Peyer's patch (tissue), 4 donors: ENCODE measurements at regions not wholly inside any gene's neighbourhood (a gene's known extent, or its start where the extent isn't known, plus 50 kb on each side); places are given as distances from the start of the nearest gene placed in this dataset.

Experiments used
- DNase-seq, 3 donors: peaks; one replicate each; pipeline ENCODE4 v3.0.0-alpha.2; 2017 to 2019
- H3K27ac ChIP-seq, 4 donors: fragments of 200-600 bp; sonication (generic); one replicate each; pipeline ENCODE4 v1.5.1; 2016 to 2019
- H3K27me3 ChIP-seq, 2 donors: fragments of 200-600 bp; sonication (generic); one replicate each; pipeline ENCODE4 v1.5.1; 2019
- H3K36me3 ChIP-seq, 3 donors: fragments of 200-600 bp; sonication (generic); one replicate each; pipeline ENCODE4 v1.5.1; 2016 to 2019
- H3K4me1 ChIP-seq, 4 donors: fragments of 200-600 bp; sonication (generic); one replicate each; pipeline ENCODE4 v1.5.1; 2016 to 2019
- H3K4me3 ChIP-seq, 4 donors: fragments of 200-600 bp; sonication (generic); 1 replicate in 3 of 4; 2 replicates in 1 of 4; pipeline ENCODE4 v1.5.1; 2016 to 2019; ENCODE audit warnings: mild to moderate bottlenecking in 1 of 4
- H3K9me3 ChIP-seq, 4 donors: fragments of 200-600 bp; sonication (generic); one replicate each; pipeline ENCODE4 v1.5.1; 2016 to 2019; ENCODE audit warnings: mild to moderate bottlenecking in 1 of 4
- POLR2A ChIP-seq, 2 donors: fragments of 450-650 bp; IDR thresholded peaks; one replicate each; pipeline ENCODE4 v1.5.1; 2017; ENCODE audit warnings: antibody characterized with exemption in 2 of 2, mild to moderate bottlenecking in 2 of 2, moderate library complexity in 2 of 2
- TF ChIP-seq, protein P1 (sequence below), 6 experiments: fragments of 450-650 bp in 4 of 6; fragments of 200-600 bp in 2 of 6; sonication (generic) in 1 of 6; IDR thresholded peaks; one replicate each; pipeline ENCODE4 v1.5.1; 2017 to 2019; ENCODE audit warnings: antibody characterized with exemption in 6 of 6, mild to moderate bottlenecking in 3 of 6, moderate library complexity in 1 of 6

DNA sequence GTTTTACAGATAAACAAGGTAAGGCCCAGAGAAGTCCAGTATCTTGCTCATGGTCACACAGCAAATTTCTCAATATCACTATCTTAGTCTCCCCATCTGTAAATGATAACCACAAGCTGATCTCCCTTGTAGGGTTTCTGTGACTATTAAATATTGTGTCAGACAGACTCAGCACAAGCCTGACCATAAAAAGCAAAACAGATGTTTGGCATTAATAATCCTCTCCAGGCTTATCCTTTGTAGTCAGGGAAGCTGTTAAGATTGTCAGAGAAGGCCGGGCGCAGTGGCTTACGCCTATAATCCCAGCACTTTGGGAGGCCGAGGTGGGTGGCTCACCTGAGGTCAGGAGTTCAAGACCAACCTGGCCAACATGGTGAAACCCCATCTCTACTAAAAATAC, 173.2 kb upstream of the PRICKLE2 start:
- Histone ChIP-seq H3K4me1 (no peaks in the 10 kb centered on the region), H3K27ac (peak overlapping the region in 1 of 4 donors; percentile 47), H3K36me3 (no peaks in the 10 kb centered on the region), H3K9me3 (no peaks in the 10 kb centered on the region), H3K4me3 (no peak overlapping the region), H3K27me3 (no peaks in the 10 kb centered on the region)
- no peak for DNase-seq
- no peak for TF ChIP-seq POLR2A (IDR thresholded peaks at IDR 0.05)
- TF ChIP-seq, protein P1, sequence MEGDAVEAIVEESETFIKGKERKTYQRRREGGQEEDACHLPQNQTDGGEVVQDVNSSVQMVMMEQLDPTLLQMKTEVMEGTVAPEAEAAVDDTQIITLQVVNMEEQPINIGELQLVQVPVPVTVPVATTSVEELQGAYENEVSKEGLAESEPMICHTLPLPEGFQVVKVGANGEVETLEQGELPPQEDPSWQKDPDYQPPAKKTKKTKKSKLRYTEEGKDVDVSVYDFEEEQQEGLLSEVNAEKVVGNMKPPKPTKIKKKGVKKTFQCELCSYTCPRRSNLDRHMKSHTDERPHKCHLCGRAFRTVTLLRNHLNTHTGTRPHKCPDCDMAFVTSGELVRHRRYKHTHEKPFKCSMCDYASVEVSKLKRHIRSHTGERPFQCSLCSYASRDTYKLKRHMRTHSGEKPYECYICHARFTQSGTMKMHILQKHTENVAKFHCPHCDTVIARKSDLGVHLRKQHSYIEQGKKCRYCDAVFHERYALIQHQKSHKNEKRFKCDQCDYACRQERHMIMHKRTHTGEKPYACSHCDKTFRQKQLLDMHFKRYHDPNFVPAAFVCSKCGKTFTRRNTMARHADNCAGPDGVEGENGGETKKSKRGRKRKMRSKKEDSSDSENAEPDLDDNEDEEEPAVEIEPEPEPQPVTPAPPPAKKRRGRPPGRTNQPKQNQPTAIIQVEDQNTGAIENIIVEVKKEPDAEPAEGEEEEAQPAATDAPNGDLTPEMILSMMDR (IDR thresholded peaks at IDR 0.05) = no peak

DNA sequence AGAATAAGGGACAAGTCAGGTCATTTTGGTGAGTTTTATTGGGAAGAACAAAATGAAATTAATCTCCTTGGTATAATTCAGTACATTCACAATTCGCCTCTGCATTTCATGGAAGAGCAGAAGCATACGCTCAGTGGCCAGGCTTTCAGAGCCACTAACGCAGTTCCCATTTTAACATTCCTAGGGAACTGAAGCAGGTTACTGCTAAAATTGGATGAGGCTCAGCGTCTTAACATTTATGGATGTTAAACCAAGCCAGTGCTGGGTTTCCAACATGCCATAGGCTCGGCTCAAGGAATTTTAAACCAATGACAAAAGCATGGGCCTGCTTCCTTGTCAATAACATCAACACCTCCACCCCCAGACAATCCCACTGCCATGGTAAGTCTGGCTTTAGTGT, 172.7 kb upstream of the PRICKLE2 start:
- Histone ChIP-seq H3K36me3 (no peaks in the 10 kb centered on the region), H3K4me1 (no peaks in the 10 kb centered on the region), H3K27ac (peak overlapping the region in 1 of 4 donors; percentile 47), H3K4me3 (no peak overlapping the region), H3K9me3 (no peaks in the 10 kb centered on the region), H3K27me3 (no peaks in the 10 kb centered on the region)
- DNase-seq = no peak
- TF ChIP-seq, protein P1 (IDR thresholded peaks at IDR 0.05) = no peak
- no peak for TF ChIP-seq POLR2A (IDR thresholded peaks at IDR 0.05)

DNA sequence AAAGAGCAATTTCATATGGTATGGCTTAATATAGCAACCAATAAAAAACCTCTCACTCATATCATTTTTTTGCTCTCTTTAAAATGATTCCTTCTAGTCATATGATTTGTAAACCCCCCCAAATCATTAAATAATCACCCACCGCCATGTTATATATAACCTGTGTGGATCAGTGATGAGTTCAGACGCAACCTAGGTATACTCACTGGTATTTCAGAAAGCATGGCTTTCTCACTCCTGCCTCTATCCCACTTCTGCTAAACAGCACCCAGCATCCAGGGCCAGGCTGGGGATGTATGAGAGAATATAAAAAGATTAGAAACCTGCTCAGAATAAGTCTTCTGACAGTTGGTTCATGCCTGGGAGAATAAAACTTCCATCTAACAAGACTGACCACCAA, 172.3 kb upstream of the PRICKLE2 start:
- TF ChIP-seq POLR2A (IDR thresholded peaks at IDR 0.05) = no peak
- TF ChIP-seq, protein P1 (IDR thresholded peaks at IDR 0.05) = no peak
- Histone ChIP-seq H3K4me1 (no peaks in the 10 kb centered on the region), H3K9me3 (no peaks in the 10 kb centered on the region), H3K36me3 (no peaks in the 10 kb centered on the region), H3K4me3 (no peak overlapping the region), H3K27me3 (no peaks in the 10 kb centered on the region), H3K27ac (peak overlapping the region in 1 of 4 donors; percentile 47)
- DNase-seq = no peak

DNA sequence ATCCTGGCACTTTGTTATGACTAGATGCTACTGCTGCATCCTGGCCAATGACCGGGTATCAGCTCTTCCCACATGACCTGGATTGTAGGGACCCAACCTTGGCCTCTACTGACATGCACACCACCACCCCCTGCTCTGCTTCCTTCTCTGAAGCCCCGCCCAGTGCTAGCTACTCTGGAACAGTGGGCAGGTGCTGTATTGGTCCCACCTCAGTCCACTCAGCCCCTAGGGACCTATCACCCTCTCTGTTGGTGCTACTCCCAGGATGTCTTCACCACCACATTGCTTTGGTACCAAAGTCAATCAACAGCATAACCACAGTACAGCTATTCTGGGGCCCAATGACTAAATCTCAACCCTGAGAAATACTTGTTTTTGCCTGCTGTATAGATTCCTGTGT, 170.2 kb upstream of the PRICKLE2 start:
- TF ChIP-seq, protein P1 (IDR thresholded peaks at IDR 0.05) = no peak
- TF ChIP-seq POLR2A (IDR thresholded peaks at IDR 0.05) = no peak
- H3K27me3 ChIP-seq = no peaks in the 10 kb centered on the region
- no peaks in the 10 kb centered on the region for H3K9me3 ChIP-seq
- H3K4me1 ChIP-seq = no peaks in the 10 kb centered on the region
- no peak for DNase-seq
- no peak overlapping the region for H3K27ac ChIP-seq
- H3K4me3 ChIP-seq = no peak overlapping the region
- no peaks in the 10 kb centered on the region for H3K36me3 ChIP-seq

DNA sequence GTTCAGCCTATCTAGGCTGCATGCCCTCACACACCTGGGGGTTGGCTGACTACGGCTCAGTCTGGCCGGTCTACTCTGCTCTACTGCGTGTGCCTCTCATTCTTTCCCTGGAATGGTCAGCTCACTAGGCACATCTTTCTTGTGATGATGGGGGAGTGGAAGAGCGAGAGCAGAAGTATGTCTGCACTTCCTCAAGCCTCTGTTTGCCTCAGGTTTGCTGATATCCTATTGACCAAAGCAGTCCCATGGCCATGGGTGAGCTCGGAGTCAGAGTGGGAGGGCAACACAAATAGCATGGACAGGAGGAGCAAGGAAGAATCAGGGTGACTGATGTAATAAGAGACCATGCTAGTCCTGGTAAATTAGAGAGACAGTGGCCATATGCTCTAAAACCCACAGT, 167.9 kb upstream of the PRICKLE2 start:
- Histone ChIP-seq H3K4me1 (no peaks in the 10 kb centered on the region), H3K27ac (no peak overlapping the region), H3K9me3 (no peaks in the 10 kb centered on the region), H3K27me3 (no peaks in the 10 kb centered on the region), H3K4me3 (no peak overlapping the region), H3K36me3 (no peaks in the 10 kb centered on the region)
- DNase-seq = no peak
- no peak for TF ChIP-seq POLR2A (IDR thresholded peaks at IDR 0.05)
- TF ChIP-seq, protein P1 (IDR thresholded peaks at IDR 0.05) = no peak

DNA sequence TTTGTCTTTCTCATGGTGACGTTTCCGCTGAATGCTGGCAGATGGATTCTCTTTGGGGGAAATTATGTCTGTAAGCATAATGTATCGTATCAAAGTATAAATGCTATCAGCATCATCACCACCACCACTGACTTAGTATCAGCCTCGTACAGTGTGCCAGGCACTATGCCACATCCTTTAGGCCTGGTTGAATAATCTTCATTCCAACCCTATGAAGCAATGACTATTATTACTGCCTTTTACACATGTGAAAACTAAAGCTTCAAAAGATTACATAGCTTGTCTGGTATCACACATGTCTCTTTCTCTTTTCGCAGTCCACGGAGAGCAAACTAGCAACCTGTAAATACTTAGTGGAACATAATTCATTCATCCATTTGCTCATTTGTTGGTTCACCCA, 166.7 kb upstream of the PRICKLE2 start:
- Histone ChIP-seq H3K27ac (no peak overlapping the region), H3K9me3 (no peaks in the 10 kb centered on the region), H3K36me3 (no peaks in the 10 kb centered on the region), H3K4me3 (no peak overlapping the region), H3K27me3 (no peaks in the 10 kb centered on the region), H3K4me1 (no peaks in the 10 kb centered on the region)
- TF ChIP-seq, protein P1 (IDR thresholded peaks at IDR 0.05) = no peak
- TF ChIP-seq POLR2A (IDR thresholded peaks at IDR 0.05) = no peak
- DNase-seq = no peak
